HG03196 (cell line): ENCODE measurements at regions not wholly inside any gene's neighbourhood (a gene's known extent, or its start where the extent isn't known, plus 50 kb on each side); places are given as distances from the start of the nearest gene placed in this dataset.
"Not testable (repeated sequence)": the region's sequence is repeated elsewhere in the genome, so short reads cannot be mapped to it uniquely, and the experiment has no call there.

Experiments
- ATAC-seq: cut with Tn5 transposase; IDR thresholded peaks from one replicate; pipeline ENCODE4 v1.9.1; 2021; ENCODE audit not compliant: unreplicated experiment

DNA sequence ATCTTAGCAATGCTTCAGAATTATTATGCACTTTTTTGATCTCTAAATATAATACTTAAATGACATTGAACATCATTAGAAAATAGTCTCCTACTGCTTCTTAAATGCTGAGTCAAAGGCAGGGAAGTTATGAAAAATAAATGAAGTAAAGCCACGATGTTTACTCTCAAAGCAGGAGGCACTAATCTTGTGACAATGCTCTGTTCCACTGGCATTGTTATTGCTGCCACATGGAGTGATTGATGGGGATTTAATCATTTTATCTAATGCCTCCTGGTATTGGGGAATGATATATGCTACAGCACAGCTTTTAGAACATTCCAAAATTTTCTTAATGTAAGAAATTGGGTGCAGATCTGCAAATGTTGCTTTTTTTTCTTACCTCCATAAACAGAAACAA is 1655.4 kb upstream of the NUDT12 start:
- ATAC-seq, result no peak

DNA sequence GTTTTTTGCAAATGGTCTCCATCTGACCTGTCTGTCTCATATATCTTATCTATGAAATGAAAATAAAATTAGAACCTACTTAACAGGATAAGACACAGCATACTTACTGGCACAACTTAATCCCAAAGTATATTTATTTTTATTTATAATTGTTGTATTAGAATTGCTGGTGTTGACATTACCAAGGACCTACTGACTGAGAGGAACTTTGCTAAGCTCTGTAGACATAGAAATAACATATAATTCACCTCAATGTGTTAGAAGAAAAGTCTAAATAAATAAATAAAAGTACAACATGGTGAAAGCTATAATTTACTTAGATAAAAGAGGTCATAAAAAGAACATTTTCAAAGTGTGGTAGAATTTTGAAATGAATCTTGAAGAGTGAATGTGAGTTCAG is 1650.5 kb upstream of the NUDT12 start:
- ATAC-seq, result no peak

DNA sequence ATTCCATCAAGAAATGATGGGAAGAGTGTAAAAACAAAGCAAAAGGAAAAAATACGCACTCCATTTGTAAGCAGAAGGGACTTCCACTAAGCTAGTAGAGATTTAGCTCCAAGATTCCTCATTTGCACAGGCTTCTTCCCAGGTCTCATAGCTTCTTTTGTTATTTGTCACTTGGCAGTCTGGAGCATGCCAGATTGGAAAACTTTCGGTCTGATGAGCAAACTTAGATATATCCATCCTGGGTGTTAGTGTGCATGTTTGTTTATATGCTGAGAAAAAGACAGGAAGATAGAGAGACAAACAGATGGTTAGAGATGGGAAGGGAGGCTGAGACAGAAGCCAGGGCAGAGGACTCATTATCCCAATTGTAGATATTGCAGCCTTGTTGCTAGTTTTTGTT is 1644.5 kb upstream of the NUDT12 start:
- ATAC-seq, result no peak

DNA sequence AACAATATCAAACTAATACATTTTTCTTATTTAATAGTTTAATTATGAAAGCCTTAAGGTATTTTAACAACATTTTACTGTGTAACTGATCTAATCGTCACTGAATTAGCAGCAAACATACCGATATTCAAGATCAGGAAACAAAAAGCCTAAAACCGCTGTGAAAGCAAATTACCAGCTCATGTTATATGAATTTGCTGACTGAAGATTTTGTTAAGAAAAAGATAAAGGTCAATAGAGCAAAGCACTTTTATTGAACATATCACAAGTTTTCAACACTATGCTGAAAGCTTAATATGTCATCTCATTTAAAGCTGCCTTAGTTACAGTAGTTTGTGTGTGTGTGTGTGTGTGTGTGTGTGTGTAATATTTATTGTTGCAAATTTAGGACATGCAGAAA is 1634.9 kb upstream of the NUDT12 start:
- ATAC-seq, result no peak

DNA sequence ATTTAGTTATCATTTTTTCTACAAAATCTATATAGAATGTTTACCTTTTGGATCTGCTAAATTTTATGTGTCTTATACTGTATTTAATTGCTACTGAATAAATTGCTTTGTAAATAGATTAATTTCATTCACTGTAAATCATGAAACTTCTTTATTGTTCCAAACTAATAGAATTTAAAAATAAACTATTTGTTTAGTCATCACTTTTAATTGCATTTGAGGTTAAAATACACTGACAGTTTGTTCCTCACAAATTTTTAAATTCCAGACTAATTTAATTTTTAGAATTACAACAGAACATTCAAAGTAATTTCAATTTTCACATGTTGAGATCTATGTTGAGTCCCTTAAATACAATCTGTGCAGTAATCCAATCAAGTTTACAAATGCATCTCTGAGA is 1633.2 kb upstream of the NUDT12 start:
- ATAC-seq, result no peak

DNA sequence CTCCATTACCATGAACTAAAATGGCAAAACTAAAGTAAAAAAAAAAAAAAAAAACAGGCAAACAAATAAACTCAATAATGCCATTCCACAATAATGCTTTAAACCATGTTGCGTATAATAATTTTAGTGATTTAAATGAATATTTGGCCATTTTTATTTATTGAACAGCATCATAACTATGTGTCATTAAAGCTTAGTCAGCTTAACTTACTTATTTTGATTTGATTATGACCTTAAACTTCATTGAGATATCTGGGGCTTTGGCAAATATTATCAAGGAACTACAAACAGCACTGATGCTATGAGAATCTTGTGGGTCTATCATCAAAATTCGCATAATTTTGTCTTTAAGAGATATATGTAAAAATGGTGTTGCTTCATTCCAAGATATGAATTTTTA is 1610.3 kb upstream of the NUDT12 start:
- ATAC-seq, result no peak

DNA sequence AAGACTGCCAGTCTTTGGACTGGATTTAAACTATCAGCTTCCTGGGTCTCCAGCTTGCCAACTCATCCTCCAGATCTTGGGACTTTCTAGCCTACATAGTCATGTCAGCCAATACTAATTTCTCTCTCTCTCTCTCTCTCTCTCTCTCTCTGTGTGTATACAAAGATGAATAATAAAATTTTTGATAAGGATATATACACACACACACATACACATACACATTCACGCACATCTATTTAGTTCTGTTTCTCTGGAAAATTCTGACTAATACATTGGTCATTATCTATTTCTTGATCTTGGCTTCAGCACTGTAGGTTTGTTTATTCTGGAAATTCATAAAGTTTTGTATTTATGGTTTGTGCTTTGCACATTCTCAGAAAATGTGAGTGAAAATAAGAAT is 1606.2 kb upstream of the NUDT12 start:
- ATAC-seq, result no peak

DNA sequence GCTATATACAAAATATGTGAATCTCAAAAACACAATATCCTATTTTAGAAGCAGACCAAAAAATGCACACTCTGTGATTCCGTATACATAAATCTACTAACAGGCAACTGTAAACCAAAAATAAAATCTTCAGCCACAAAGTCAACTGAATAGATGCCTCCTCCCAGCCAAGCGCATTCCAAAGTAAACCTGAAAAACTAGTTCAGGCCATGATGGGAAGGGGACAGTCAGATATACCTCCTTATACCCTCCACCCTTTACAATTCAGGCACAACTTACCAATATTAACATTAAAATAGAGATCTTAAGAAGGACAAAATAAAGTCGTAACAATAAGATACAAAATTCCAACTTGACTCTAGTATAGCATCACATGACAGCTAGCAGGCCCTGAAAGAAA is 1604.5 kb upstream of the NUDT12 start:
- ATAC-seq, result no peak

DNA sequence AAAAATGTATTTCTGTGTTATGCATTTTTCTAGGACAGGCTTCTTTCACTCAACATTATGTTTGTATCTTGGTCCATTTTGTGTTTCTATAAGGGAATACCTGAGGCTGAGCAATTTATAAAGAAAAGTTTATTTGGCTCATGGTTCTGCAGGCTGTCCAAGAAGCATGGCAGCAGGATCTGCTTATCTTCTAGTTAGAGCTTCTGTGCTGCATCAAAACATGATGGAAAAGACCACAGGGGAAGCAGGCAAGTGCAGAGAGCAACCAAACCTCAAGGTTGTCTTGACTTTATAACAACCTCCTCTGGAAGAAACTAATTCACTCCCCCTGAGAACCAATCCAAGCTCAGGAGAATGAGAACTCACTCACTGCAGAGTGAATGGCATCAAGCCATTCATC is 1601.0 kb upstream of the NUDT12 start:
- ATAC-seq, result no peak

DNA sequence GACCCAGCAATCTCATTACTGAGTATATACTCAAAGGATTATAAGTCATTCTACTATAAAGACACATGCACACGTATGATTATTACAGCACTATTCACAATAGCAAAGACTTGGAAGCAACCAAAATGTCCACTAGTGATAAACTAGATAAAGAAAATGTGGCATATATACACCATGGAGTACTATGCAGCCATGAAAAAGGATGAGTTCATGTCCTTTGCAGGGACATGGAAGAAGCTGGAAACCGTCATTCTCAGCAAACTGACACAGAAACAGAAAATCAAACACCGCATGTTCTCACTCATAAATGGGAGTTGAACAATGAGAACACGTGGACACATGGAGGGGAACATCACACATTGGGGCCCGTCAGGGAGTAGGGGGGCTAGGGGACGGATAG is 1600.0 kb upstream of the NUDT12 start:
- not testable (repeated sequence) for ATAC-seq

DNA sequence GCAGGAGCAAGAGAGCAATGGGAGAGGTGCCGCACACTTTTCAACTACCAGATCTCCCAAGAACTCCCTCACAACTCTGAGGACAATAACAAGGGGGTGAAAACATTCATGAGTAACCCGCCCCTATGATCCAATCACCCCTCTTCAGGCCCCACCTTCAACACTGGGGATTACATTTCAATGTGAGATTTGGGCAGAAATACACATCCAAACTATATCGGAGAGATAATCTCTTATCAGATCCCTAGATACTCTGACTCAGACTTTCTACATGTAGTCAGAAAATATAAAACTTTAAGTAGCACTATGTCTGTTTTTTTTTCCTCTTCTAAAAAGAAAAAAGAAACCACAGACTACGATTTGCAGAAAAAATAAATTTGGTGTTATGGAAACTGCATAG is 1595.9 kb upstream of the NUDT12 start:
- no peak for ATAC-seq

DNA sequence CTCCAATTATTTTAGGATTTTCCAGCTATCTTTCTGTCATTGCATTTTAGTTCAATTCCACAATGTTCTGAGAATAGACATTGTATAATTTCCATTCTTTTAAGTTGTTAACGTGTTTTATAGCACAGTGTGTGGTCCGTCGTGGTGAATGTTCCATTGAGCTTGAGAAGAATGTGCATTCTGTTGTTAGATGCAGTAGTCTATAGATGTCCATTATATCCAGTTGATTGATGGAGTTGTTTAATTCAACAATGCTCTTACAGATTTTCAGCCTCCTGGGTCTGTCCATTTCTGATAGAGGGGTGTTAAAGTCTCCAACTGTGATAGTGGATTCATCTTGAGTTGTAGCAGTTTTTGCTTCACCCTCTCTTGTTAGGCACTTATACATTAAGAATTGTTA is 1587.7 kb upstream of the NUDT12 start:
- no peak for ATAC-seq

DNA sequence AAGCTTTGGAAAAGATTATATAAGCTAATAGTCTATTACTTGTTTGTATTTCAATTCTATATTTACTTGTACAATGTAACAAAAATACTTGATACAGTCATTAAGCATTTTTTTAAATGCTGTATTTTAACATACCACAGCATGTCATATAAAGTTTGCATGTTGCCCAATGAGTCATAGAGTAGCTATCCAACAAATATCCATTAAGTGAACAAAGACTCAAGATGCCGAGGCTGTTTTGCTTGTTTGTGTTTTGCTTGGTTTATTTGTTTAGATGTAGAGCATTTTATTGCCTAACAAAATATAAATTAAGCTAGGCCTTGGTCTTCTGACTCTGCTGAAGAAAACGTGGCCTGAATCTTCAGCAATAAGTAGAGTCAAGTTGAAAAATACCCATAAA is 1584.3 kb upstream of the NUDT12 start:
- no peak for ATAC-seq

DNA sequence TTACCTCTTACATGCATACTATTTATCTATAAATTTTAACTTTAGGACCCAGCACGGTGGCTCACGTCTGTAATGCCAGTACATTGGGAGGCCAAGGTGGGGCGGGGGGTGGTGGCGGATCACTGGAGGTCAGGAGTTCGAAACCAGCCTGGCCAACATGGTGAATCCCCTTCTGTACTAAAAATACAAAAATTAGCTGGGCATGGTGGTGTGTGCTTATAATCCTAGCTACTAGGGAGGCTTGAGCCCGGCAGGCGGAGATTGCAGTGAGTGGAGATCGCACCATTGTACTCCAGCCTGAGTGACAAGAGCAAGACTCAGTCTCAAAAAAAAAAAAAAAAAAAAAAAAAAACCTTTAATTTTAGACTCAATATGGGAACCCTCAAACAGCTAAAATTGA is 1582.6 kb upstream of the NUDT12 start:
- ATAC-seq, result no peak

DNA sequence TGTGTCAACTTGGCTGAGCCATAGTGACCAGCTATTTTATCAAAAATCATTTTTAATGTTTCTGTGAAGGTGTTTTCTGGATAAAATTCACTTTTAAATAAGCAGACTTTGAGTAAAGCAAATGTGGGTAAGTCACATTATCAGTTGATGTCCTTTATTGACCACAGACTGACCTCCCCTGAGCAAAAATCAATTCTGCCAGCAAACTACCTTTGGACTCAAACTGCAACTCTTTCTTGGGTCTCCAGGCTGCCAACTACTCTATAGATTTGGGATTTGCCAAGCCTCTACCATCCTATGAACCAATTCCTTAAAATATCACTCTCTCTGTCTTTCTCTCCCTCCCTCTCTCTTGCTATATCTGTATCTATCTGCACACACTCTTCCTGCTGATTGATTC is 1571.7 kb upstream of the NUDT12 start:
- ATAC-seq, result no peak

DNA sequence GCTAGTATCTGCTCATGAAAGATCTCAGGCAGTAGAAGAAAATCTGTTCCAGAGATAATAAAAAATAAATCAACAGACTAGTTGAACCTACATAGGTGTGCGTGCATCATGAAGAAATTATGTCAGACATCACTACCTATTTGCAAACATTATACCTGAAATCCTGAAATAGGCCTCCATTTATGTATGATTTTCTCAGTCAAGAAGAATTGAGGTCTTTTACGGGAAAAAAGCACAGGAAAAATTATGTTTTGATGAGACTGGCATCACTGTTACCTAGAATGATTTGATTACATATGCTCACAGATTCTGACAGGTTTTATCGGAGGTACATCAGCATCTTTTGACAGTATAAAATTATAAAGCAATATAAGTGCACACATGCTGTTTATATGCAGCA is 1570.5 kb upstream of the NUDT12 start:
- no peak for ATAC-seq

DNA sequence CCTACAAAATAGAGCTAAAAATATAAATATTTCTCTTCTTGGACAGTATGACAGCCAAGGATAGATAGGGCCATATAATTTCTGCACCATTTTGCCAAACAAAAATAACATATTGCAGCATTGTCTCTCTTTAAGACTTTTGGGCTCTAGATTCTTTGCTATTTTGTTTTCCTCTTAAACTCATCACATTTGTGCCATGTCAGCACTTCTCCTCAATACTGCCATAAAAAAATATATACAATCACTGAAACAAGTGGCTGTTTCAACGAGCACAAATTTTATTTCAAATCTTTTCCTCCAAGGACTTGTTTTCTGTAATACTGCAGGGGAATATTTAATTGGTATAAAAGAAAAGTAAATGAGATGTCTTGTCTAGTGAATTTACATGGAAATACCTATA is 1570.0 kb upstream of the NUDT12 start:
- ATAC-seq, result no peak

DNA sequence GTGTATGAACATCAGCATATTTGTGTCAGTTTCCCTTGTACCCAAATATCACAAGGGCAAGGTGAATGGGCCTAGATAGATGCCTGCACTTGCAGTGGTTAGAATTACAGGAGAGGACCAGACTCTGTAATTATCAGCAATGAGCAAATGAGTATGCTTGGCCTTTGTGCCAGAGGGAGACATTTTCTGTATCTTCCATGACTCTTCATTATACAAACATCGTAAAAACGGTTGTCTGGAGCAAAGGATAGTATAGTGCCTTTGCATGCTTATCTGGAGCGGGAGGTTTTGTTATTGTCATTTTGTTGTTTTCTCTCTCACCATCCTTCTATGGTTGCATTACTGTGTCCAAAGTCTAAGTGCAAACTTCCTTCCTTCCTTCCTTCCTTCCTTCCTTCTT is 1568.5 kb upstream of the NUDT12 start:
- ATAC-seq, result no peak

DNA sequence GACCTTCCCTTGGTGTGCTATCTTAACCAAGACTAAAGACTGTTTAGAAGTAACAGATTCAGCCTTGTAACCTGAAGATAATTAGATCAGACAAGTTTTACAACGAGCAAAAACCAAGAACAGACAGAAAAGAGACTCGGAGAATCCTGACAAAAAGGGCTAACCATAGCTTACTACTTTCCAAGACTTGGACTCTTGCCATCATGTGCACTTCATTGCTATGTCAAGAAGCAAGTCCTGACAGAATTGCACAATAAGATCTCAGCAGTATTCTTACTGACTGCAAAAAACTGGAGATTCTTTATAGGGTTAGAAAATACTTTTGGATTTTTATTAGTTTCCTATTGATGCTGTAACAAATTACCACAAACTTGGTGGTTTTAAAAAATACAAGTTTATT is 1539.0 kb upstream of the NUDT12 start:
- ATAC-seq, result no peak

DNA sequence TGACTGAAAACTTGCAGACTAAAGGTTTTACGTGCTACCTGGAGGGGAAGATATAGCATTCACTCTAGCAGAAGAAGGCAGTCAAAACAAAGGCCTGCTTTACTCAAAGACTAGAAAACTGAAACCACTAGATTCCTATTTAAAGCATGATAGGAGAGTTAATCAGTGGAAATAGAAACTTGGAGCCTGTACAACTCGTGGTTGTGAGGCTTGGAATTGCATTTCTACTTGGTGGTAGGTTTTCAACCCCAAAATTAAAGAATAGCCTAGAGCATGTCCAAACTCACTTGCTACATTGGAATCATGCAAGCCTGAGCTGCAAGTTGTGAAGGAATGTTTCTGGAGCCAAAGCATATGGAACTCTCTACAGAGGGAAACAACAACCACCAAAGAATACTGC is 1526.4 kb upstream of the NUDT12 start:
- no peak for ATAC-seq

DNA sequence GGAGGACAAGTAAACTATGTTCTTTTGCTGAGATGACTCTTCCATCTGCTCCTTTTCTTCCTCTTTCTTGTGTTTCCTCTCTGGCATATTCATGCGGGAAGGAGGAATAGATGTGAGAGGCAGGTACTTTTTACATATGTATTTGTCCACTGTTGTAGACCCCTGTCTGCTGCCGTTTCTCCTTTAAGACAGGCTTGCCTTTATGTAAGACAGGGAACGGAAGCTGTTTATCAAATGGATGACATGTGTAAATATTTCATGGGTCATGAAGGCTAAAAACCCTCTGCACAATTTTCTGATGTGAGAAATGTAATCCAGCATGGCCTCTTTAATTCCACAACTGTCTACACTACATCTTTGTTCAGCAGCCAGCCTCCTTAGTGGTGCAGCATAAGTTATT is 1525.5 kb upstream of the NUDT12 start:
- ATAC-seq, result no peak

DNA sequence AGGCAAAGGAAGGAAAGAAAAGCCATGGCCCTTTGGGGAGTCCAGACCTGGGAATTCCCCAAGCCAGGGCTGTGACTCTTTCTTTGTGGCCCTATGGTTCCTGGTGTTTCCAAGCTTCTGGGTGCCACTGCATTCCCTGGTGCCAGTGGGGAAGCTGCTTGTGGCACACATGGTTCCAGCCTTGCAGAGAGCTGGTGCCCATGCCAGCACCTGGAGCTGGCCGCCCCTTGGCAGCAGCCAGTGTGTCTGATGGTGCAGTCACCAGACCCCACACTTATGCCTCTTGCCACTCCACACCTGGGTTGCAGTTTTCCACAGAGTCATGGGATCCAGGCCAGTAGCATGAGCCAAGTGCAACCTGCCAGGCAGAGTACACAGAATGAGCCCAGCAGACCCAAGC is 1495.3 kb upstream of the NUDT12 start:
- no peak for ATAC-seq

DNA sequence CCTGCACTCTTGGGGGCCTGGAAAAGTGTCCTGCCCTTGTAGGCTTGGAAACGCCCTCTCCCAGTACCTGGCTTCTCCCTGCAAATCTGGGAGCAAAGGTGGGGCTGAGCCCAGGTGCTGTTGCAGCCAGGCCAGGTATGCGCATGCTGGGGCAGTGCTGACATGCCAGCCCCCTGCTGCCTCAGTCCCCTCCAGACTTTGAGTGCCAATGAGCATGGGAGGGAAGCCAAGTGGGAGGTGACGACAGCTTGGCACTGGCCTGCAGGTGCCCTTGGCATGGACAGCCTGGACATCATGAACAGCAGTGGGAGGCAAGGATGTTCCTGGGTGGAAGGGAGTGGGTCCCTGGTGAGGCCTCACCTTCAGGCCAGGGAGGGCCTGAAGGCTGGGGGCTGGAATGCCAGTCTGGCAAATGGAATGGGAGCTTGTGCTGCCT is 1494.4 kb upstream of the NUDT12 start:
- no peak for ATAC-seq

DNA sequence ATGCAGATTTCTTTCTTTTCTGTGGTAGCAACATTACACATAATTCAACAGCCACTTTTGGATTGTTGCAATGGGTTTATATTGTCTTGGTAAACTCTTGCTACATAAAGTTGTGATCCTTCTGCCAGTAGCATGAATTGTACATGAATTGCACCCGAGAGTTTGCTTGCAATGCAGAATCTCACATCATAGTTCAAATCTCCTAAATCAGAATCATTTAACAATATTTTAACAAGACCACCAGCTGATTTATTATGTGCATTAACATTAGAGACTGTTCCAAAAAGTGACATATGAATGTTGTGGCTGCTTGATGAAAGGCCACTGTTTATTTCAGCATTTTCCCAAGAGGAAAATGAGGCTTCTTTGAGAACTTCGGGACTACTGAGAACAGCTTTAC is 1491.8 kb upstream of the NUDT12 start:
- no peak for ATAC-seq
